Esophagus muscularis mucosa (tissue), 4 donors: ENCODE measurements at regions not wholly inside any gene's neighbourhood (a gene's known extent, or its start where the extent isn't known, plus 50 kb on each side); places are given as distances from the start of the nearest gene placed in this dataset.

Experiments used
- DNase-seq: peaks from one replicate; pipeline ENCODE4 v3.0.0-alpha.2; 2017; ENCODE audit errors: extremely low spot score
- H3K27ac ChIP-seq, 4 donors: fragments of 200-600 bp; sonication (generic); replicated peaks in 1 of 4; 1 replicate in 3 of 4; 2 replicates in 1 of 4; pipeline ENCODE4 v1.5.1; 2016 to 2019; ENCODE audit warnings: mild to moderate bottlenecking in 1 of 4
- H3K27me3 ChIP-seq, 4 donors: fragments of 200-600 bp; sonication (generic); one replicate each; pipeline versions ENCODE4 v1.5.1 to v1.6.0; 2016 to 2019
- H3K36me3 ChIP-seq, 4 donors: fragments of 200-600 bp; sonication (generic); one replicate each; pipeline ENCODE4 v1.5.1; 2016 to 2019
- H3K4me1 ChIP-seq, 4 donors: fragments of 200-600 bp; sonication (generic); one replicate each; pipeline ENCODE4 v1.5.1; 2016 to 2019
- H3K4me3 ChIP-seq, 4 donors: fragments of 200-600 bp; sonication (generic); 1 replicate in 2 of 4; 2 replicates in 2 of 4; pipeline ENCODE4 v1.5.1; 2016 to 2019; ENCODE audit warnings: mild to moderate bottlenecking in 4 of 4, moderate library complexity in 1 of 4
- H3K9me3 ChIP-seq, 4 donors: fragments of 200-600 bp; sonication (generic); 1 replicate in 3 of 4; 2 replicates in 1 of 4; pipeline ENCODE4 v1.5.1; 2016 to 2019
- EP300 ChIP-seq: sonication (generic); formaldehyde crosslinking; IDR thresholded peaks from one replicate; pipeline ENCODE4 v1.6.1; 2017; ENCODE audit warnings: antibody characterized with exemption
- POLR2A ChIP-seq: fragments of 450-650 bp; IDR thresholded peaks from one replicate; pipeline ENCODE4 v1.6.1; 2017; ENCODE audit warnings: antibody characterized with exemption, moderate library complexity, mild to moderate bottlenecking, low read depth
- POLR2AphosphoS5 ChIP-seq, 2 donors: sonication (generic); formaldehyde crosslinking; IDR thresholded peaks; one replicate each; pipeline ENCODE4 v1.6.1; 2017; ENCODE audit warnings: antibody characterized with exemption in 2 of 2
- WGBS: methylation state at CpG from one replicate; pipeline ENCODE4 v1.1.5; 2018; 5-methylcytosine and 5-hydroxymethylcytosine counted together
- intact Hi-C: fragments of 100-400 bp; cut with DNase I; formaldehyde crosslinking; loops from one replicate; pipeline ENCODE4 v1.15.1; 2023
- TF ChIP-seq, protein P1 (sequence below), 3 experiments: fragments of 200-600 bp in 2 of 3; fragments of 450-650 bp in 1 of 3; sonication (generic) in 2 of 3; IDR thresholded peaks; one replicate each; pipeline ENCODE4 v1.5.1; 2017 to 2019; ENCODE audit warnings: antibody characterized with exemption in 3 of 3, mild to moderate bottlenecking in 2 of 3, moderate library complexity in 1 of 3

DNA sequence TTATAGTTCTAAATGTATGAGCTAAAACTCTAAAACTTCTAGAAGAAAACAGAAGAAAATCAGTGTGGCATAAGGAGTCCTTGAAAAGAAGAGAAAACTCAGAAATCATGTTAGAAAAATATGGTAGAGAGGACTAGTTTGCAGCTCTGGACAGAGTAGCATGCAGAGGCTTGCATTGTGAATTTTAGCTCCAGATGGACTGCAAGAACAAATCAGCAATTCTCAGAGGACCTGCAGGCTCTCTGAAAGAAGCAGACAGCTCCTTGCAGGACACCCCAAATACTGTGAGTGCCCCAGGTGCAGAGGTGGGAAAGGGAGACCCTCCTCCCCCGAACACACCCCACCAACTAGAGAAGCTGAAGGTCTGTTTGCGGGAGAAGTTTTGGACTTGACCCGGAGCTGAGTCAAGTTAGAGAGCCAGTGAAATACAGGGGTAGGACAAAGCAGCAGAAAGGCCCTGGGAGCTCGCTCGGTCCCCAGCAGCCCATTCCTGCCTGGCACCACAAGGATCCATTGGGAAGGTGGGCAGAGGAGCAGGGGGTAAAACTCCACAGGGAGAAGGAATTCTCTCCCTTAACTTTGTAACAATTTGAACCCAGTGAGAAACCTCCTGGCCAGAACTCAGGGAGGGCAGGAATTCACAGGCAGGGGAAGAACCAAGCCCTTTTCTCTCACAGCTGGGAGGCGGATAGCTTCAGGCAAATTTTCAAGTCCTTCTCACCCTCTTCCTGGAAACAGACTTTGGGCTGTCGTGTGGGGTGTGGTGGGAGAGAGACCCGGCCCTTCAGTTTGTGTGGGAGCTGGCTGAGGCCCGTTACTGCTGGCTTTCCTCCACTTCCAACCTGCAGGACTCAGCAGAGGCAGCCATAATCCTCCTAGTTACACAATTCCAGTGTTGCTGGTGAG, 216.2 kb upstream of the SLC35G4 start:
- no peak overlapping the region for H3K4me3 ChIP-seq
- no peaks in the 10 kb centered on the region for H3K27me3 ChIP-seq
- TF ChIP-seq POLR2AphosphoS5 (IDR thresholded peaks at IDR 0.05) (no peak), POLR2A (no peak), EP300 (no peak)
- TF ChIP-seq, protein P1, sequence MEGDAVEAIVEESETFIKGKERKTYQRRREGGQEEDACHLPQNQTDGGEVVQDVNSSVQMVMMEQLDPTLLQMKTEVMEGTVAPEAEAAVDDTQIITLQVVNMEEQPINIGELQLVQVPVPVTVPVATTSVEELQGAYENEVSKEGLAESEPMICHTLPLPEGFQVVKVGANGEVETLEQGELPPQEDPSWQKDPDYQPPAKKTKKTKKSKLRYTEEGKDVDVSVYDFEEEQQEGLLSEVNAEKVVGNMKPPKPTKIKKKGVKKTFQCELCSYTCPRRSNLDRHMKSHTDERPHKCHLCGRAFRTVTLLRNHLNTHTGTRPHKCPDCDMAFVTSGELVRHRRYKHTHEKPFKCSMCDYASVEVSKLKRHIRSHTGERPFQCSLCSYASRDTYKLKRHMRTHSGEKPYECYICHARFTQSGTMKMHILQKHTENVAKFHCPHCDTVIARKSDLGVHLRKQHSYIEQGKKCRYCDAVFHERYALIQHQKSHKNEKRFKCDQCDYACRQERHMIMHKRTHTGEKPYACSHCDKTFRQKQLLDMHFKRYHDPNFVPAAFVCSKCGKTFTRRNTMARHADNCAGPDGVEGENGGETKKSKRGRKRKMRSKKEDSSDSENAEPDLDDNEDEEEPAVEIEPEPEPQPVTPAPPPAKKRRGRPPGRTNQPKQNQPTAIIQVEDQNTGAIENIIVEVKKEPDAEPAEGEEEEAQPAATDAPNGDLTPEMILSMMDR (IDR thresholded peaks at IDR 0.05), result no peak
- intact Hi-C loops, result no loop called here
- H3K27ac ChIP-seq, result no peak overlapping the region
- no peaks in the 10 kb centered on the region for H3K9me3 ChIP-seq
- no peaks in the 10 kb centered on the region for H3K4me1 ChIP-seq
- DNase-seq, result no peak
- WGBS, result 79% methylated on average over 8 of the region's 9 CpGs
- no peaks in the 10 kb centered on the region for H3K36me3 ChIP-seq

DNA sequence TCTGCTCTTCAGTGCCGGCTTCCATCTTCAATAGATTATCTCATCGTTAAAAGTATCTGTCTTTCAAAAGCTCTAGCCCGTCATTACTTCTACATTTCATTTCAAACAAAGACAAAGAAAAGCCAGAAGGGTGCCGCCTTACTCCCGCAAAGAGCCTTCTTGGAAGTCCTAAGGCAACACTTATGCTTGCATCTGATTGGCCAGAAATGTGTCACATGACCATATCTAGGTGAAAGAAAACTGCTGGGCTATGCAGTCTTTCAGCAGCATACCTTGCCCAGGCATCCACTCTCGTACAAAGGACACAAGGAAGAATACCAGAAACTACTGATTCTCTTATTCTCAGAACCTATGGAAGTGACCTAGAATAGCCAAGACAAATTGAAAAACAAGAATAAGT, 217.1 kb upstream of the SLC35G4 start:
- Histone ChIP-seq H3K4me1 (no peaks in the 10 kb centered on the region), H3K36me3 (no peaks in the 10 kb centered on the region), H3K27ac (no peak overlapping the region), H3K9me3 (no peaks in the 10 kb centered on the region), H3K27me3 (no peaks in the 10 kb centered on the region), H3K4me3 (no peak overlapping the region)
- intact Hi-C loops, result no loop called here
- 78% methylated on average over 6 of the region's 6 CpGs for WGBS
- DNase-seq, result no peak
- TF ChIP-seq POLR2AphosphoS5 (IDR thresholded peaks at IDR 0.05), result no peak
- no peak for TF ChIP-seq POLR2A
- TF ChIP-seq EP300, result no peak
- TF ChIP-seq, protein P1 (IDR thresholded peaks at IDR 0.05), result no peak

DNA sequence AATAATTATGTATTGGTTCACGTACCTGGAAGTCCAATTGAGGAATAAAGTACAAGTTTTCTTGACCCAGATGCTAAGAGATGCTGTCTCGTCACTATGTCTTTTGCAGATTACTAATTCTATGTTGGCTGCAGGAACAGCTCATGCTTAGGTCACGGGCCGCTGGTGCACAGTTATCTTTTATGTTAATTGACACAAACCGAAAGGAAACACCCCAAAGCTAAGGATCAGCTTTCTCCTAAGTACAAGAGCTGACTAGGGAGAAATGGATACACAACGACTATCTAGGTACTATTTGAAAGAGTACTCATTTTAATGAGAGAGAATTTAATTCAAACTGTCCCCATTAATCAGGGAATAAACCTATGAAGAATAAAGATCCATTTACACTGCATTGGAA, 217.7 kb upstream of the SLC35G4 start:
- WGBS, result 93% methylated on average over 6 of the region's 6 CpGs
- Histone ChIP-seq H3K4me1 (no peaks in the 10 kb centered on the region), H3K9me3 (no peaks in the 10 kb centered on the region), H3K4me3 (no peak overlapping the region), H3K27ac (no peak overlapping the region), H3K27me3 (no peaks in the 10 kb centered on the region), H3K36me3 (no peaks in the 10 kb centered on the region)
- TF ChIP-seq, protein P1 (IDR thresholded peaks at IDR 0.05), result no peak
- TF ChIP-seq POLR2AphosphoS5 (IDR thresholded peaks at IDR 0.05), result no peak
- TF ChIP-seq EP300, result no peak
- no peak for TF ChIP-seq POLR2A
- no peak for DNase-seq
- intact Hi-C loops, result no loop called here

DNA sequence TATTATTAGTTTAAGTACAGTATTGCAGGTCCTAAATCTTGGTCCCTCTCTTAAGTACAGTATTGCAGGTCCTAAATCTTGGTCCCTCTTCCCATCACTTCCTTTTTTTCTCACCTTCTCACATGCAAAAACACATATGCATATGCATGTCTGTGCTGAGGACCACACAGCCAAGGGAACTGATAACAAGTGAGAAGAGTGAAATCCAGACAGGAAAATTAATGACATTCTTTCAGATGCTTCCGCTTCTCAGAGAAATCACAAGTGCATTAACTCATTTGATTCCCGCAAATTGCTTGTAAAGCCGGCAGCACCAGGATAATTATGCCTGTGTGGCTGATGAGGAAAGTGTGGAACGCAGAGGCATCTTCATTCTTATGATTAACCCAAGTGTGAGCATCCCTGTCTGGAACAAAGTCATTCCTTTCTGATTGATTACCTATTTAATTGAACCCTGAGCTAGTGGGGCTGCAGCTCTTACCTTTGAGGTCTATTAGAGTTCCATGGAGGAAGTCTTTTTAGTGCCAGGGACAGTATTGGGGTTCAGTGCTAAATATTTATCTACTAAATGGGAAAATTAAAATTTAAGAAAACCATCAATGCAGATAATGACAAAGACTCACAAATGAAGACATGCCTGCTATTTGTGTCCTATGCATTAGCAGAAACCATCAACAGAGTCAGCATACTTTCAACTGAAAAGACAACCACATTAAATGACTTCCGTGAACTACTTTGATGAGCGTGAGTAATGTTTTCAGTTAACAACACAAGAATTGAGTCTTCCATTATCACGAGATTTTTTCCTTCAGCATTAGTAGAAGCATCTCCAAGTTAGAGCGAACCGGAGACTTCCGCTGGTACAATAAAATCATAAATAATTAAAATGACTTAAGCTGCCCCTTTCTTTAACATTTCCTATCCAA, 220.4 kb upstream of the SLC35G4 start:
- Histone ChIP-seq H3K27ac (no peak overlapping the region), H3K36me3 (no peaks in the 10 kb centered on the region), H3K27me3 (no peaks in the 10 kb centered on the region), H3K4me3 (no peak overlapping the region), H3K9me3 (no peaks in the 10 kb centered on the region), H3K4me1 (no peaks in the 10 kb centered on the region)
- TF ChIP-seq POLR2A (no peak), EP300 (no peak)
- TF ChIP-seq, protein P1 (IDR thresholded peaks at IDR 0.05), result no peak
- no peak for DNase-seq
- 90% methylated on average over 10 of the region's 10 CpGs for whole genome bisulfite sequencing
- intact Hi-C loops, result no loop called here
